Activated effector memory CD4-positive, alpha-beta T cell treated with Interleukin-2 at 50 U/mL for 16 hours (primary cell): ENCODE measurements at regions not wholly inside any gene's neighbourhood (a gene's known extent, or its start where the extent isn't known, plus 50 kb on each side); places are given as distances from the start of the nearest gene placed in this dataset.
"Not testable (repeated sequence)": the region's sequence is repeated elsewhere in the genome, so short reads cannot be mapped to it uniquely, and the experiment has no call there.

Source experiments
- DNase-seq: peaks from one replicate; pipeline ENCODE4 v3.0.0-alpha.2; 2020

GRCh38 chr19:28394725-28395124 is 818.2 kb downstream of the UQCRFS1 start:
- DNase-seq = no peak

- DNase-seq = no peak
Measured at GRCh38 chr19:28393574-28394336, 819.2 kb downstream of the UQCRFS1 start.

- no peak for DNase-seq
Measured at GRCh38 chr19:28388988-28389387, 824.0 kb downstream of the UQCRFS1 start.

- DNase-seq = no peak
Measured at GRCh38 chr19:28387507-28387906, 825.4 kb downstream of the UQCRFS1 start.

- DNase-seq = no peak
Measured at GRCh38 chr19:28386470-28386869, 826.5 kb downstream of the UQCRFS1 start.

DNA sequence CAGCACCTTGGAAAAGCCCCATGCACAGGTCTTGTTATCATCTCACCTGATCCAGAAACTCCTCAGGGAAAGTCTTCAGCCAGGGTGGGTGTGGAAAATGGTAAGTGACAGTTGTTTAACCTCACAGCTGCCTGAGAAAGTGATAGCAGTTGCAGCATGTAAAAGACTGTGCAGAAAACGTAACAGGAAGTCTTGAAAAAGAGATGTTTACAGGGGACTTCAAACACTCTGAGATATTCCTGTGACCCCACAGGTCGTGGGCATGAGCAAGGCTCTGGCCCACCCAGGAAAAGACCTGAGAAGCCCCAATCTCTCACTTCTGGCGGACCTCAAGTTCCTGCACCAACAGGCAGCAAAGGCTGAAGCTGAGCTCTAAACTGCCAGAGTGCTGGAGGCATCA is 826.9 kb downstream of the UQCRFS1 start:
- DNase-seq = no peak

DNA sequence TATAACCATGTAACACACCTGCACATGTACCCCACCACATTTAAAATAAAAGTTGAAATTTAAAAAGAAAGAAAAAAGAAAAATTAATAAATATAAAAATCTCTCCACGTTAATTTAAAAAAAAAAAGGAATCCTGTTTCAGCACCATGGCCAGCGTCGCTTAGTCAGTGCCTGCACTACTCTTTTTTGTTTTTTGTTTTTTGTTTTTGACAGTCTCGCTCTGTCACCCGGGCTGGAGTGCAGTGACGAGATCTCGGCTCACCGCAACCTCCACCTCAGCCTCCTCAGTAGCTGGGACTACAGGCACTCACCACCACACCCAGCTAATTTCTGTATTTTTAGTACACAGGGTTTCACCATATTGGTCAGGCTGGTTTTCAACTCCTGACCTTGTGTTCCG is 835.9 kb downstream of the UQCRFS1 start:
- DNase-seq = no peak

DNA sequence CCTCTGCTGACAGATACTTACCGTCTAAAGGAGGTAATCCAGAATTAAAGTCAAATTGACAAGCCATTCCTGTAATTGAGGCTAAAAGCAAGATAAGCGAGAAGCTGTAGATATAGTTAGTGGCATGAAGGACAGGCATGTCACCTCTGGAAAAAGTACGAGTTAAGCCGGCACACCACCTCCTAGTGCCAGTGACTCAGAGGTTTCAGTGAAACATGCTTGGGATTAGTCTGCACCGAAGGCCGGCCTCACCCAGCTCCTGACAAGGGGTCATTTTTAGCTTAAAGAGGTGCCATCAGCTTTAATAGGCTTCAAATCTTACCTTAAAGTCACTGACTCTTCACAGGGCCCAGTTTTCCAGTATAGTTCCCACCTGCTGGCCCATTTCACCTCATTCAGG is 838.0 kb downstream of the UQCRFS1 start:
- DNase-seq = no peak

DNA sequence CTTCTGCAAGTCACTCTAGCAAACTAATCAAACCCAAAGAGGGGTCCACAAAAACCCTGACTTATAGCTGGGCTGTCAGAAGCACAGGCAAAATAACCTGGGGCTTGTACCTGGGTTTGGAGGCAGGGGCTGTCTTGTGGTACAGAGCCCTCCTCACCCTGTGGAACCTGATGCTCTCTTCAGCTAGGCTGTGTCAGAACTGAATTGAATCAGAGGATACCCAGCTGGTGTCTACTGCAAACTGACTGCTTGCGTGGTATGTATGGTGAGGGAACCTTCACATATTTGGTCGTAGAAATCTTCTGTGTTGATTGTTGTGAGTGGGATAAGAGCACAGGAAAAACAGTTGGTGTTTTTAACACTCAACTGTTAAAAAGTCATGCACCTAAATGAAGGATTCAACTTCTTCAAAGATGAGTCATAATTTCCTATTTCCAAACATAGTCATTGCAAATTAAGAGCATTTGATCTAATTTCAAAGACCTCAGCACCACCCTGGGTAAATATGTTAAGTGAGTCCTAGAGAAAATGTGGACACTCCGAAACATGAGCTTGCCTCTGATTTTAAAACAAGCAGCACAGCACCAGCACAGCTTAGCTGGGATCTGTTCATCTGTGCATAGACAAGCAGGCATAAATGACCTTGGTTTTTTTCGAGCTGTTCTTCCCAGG is 840.2 kb downstream of the UQCRFS1 start:
- no peak for DNase-seq

GRCh38 chr19:28367146-28367545 is 845.8 kb downstream of the UQCRFS1 start:
- DNase-seq = no peak

- no peak for DNase-seq
Measured at GRCh38 chr19:28363254-28363653, 849.7 kb downstream of the UQCRFS1 start.

GRCh38 chr19:28359431-28360414 is 853.2 kb downstream of the UQCRFS1 start:
- DNase-seq = no peak

DNA sequence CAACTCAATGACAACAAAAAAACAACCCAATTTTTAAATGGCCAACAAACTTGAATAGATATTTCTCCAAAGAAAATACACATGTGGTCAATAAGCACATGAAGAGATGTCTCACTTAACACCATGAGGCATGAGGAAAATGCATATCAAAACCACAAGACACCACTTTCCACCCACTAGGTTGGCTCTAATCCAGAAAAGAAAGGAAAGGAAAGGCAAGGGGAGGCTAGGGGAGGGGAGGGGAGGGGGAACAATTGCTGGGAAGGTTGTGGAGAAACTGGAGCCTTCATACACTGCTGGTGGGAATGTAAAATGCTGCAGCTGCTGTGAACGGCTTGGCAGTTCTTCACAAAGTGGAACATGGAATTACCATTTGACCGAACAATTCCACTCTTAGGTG is 854.3 kb downstream of the UQCRFS1 start:
- no peak for DNase-seq

DNA sequence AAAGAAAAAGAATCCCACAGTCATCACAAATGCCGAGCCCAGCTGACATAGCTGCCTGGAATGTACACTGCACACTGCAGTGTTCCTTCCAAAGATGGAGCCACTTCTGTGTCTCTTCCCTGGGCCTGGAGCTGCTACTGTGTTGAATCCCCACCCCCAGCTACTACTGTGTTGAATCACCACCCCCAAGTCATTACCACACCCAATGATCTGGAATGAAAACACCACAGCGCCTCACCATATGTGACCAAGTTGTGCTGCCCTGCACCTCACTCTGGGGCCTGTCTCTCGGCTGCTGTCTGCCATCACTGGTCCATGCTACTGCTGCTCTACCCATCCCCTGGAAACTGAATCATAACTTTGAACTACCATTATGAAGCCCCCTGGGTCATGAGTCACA is 861.2 kb downstream of the UQCRFS1 start:
- no peak for DNase-seq

GRCh38 chr19:28351321-28351720 is 861.6 kb downstream of the UQCRFS1 start:
- not testable (repeated sequence) for DNase-seq

GRCh38 chr19:28350673-28351072 is 862.3 kb downstream of the UQCRFS1 start:
- DNase-seq = no peak

DNA sequence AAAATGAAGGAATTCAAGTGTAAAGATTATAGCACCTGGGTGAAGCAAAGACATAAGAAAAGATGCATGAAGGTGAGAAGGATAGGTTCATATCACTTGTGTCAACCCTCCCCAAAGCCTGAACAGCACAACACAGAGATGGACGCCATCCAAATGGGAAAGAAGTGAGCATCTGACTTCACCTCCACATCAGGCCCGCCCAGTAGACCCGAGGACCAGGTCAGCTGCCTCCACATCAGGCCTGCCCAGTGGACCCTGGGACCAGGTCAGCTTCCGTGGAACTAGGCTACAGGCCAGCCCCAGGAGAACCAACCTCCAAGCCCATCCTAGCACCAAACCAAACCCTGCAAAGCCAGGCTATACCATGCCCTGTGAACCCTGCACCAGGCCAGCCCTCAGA is 862.9 kb downstream of the UQCRFS1 start:
- DNase-seq = no peak

DNA sequence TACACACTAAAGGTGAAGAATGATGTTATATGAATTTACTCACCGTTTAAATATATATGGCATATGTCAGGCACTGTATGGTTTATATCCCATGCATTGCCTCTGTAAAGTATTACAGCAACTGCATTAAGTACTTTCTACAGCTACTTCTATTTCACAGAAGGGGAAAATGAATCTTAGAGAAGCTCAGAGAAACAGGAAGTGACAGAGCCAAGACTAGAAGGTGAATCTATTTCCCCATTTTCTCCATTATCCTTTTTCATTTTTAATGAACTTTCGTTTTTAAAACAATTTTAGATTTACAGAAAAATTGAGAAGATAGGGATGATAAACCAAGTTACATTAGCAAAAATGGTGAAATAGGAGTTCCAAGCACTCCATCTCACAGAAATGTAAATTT is 863.3 kb downstream of the UQCRFS1 start:
- DNase-seq = no peak

DNA sequence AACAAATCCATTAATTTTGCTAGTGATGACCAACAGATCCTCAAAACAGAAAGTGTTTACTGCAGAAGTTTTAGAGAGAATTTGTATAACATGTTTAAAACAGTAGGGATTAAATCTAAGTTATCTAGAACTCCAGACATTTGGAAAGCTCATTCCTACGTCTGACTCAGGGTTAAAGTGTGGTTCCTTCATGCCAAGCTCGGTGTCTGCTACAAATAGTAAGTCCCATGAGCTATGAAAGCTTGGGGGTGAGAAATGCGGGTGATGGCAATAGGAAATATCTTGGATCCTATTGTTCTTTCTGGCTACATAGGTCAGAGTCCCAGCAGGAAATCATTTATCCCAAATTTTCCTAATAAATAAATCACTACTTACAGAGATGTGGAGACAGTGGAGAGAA is 867.1 kb downstream of the UQCRFS1 start:
- no peak for DNase-seq

DNA sequence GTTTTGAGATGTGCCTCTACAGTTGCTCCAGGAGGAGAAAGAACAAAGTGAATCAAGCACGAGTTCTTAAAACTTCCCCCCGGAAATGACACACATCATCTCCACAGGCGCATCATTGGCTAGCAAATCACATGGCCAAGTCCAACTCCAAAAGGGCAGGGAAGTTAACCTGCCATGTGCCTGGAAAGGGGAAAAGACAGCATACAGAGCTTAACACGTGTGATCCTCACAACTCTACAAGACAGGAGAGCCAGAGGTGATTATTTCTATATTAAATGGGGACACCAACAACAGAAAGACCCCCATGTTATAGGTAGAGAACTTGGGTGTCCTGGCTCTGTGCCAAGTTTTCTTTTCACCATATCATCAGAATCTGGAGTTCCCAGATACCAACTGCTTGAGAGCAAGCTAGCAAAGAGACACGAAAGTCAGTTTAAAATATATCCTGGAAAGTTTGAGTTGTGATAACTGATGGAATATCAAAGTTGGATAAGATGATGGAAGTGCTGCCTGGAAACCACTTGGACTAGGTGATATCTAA is 871.1 kb downstream of the UQCRFS1 start:
- no peak for DNase-seq

DNA sequence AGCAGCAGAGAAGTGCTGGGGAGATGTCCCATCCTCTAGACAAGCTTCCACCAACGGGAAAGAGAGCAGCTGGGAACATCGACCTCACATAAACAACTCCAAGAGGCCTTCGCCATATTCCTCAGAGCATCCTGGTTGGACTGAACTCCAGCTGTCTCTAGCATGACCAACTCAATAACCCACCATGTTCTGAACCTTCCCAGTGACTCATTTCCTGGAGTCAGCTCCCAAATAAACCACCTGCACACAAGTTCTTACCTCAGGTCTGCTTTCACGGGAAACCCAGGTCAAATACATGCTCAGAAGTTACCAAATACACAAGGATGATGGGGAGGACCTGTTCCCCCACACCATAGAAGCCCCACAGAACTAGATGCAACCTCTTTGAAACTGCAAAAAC is 878.5 kb downstream of the UQCRFS1 start:
- DNase-seq = no peak

DNA sequence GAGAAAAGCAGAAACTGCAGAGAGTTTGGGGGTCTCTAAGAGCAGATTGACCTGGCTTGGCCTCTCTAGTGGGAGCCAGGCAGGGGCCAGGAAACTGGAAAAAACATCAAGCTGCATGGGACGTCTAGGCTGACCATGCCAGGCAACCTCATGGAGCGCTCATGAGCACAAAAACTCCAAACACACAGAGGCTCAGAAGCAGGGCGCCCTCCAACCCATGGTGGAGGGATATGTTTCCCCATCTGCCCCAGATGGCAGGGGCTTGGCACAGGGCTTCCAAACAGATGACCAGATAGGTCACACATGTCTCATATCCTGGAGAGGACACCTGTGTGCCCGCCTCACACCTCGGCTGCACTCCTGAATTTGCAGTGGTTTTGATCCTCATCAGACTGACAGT is 879.0 kb downstream of the UQCRFS1 start:
- no peak for DNase-seq

GRCh38 chr19:28332886-28333285 is 880.1 kb downstream of the UQCRFS1 start:
- no peak for DNase-seq
